GM23338 (cell line): ENCODE measurements at regions not wholly inside any gene's neighbourhood (a gene's known extent, or its start where the extent isn't known, plus 50 kb on each side); places are given as distances from the start of the nearest gene placed in this dataset.

Experiments used
- CREB1 ChIP-seq: fragments of 250-450 bp; sonication (Bioruptor Pico); IDR thresholded peaks from 2 replicates; pipeline ENCODE4 v1.5.0; 2020; ENCODE audit warnings: low read depth, mild to moderate bottlenecking, moderate library complexity
- EZH2 ChIP-seq: fragments of 200-600 bp; sonication (generic); IDR thresholded peaks from one replicate; pipeline ENCODE4 v1.8.0; 2017; ENCODE audit warnings: antibody characterized with exemption, mild to moderate bottlenecking, low read depth; ENCODE audit not compliant: unreplicated experiment
- EZH2phosphoT487 ChIP-seq: fragments of 200-600 bp; sonication (generic); IDR thresholded peaks from one replicate; pipeline ENCODE4 v1.8.1; 2018; ENCODE audit warnings: antibody characterized with exemption; ENCODE audit not compliant: unreplicated experiment
- POLR2AphosphoS5 ChIP-seq: IDR thresholded peaks from 2 replicates; pipeline ENCODE4 v1.6.1; 2016; ENCODE audit warnings: antibody characterized with exemption, low read depth
- TF ChIP-seq, protein P1 (sequence below): IDR thresholded peaks from one replicate; pipeline ENCODE4 v1.6.1; 2018; ENCODE audit warnings: antibody characterized with exemption; ENCODE audit not compliant: unreplicated experiment
- TF ChIP-seq, protein P2 (sequence below), 2 experiments: fragments of 200-600 bp in 1 of 2; sonication (generic) in 1 of 2; conservative IDR thresholded peaks; 2 replicates each; pipeline versions ENCODE4 v1.5.1 to v1.6.1; 2016 to 2017; ENCODE audit warnings: antibody characterized with exemption in 2 of 2, low read depth in 2 of 2, mild to moderate bottlenecking in 2 of 2, moderate library complexity in 1 of 2

DNA sequence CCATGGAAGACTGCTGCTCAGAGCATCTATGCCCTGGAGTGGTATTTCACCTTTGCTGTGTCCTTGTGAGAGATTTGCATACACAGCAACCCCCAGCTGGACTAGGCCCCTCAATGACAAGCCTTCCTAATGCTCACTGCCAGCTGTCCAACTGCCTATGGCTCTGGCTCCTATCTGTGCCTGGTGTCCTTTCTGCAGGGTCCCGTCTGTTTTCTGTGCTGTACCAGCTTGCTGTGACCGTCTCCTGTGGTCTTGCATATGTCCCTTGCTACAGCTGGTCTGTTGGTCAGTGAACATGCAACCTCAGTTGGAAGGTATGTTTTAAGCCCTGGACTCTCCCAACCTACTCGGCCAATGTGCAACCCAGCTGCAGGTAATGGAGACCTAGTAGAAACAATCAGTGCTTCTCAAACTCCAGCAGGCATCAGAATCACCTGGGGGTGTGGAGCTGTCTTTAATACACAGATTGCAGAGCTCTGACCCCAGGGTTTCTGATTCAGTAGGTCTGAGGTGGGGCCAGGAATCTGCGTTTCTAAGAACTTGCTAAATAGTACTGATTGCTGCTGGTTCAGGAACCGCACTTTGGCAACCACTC, 306.4 kb upstream of the ZNF32 start:
- TF ChIP-seq, protein P1, sequence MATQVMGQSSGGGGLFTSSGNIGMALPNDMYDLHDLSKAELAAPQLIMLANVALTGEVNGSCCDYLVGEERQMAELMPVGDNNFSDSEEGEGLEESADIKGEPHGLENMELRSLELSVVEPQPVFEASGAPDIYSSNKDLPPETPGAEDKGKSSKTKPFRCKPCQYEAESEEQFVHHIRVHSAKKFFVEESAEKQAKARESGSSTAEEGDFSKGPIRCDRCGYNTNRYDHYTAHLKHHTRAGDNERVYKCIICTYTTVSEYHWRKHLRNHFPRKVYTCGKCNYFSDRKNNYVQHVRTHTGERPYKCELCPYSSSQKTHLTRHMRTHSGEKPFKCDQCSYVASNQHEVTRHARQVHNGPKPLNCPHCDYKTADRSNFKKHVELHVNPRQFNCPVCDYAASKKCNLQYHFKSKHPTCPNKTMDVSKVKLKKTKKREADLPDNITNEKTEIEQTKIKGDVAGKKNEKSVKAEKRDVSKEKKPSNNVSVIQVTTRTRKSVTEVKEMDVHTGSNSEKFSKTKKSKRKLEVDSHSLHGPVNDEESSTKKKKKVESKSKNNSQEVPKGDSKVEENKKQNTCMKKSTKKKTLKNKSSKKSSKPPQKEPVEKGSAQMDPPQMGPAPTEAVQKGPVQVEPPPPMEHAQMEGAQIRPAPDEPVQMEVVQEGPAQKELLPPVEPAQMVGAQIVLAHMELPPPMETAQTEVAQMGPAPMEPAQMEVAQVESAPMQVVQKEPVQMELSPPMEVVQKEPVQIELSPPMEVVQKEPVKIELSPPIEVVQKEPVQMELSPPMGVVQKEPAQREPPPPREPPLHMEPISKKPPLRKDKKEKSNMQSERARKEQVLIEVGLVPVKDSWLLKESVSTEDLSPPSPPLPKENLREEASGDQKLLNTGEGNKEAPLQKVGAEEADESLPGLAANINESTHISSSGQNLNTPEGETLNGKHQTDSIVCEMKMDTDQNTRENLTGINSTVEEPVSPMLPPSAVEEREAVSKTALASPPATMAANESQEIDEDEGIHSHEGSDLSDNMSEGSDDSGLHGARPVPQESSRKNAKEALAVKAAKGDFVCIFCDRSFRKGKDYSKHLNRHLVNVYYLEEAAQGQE = no peak
- TF ChIP-seq, protein P2, sequence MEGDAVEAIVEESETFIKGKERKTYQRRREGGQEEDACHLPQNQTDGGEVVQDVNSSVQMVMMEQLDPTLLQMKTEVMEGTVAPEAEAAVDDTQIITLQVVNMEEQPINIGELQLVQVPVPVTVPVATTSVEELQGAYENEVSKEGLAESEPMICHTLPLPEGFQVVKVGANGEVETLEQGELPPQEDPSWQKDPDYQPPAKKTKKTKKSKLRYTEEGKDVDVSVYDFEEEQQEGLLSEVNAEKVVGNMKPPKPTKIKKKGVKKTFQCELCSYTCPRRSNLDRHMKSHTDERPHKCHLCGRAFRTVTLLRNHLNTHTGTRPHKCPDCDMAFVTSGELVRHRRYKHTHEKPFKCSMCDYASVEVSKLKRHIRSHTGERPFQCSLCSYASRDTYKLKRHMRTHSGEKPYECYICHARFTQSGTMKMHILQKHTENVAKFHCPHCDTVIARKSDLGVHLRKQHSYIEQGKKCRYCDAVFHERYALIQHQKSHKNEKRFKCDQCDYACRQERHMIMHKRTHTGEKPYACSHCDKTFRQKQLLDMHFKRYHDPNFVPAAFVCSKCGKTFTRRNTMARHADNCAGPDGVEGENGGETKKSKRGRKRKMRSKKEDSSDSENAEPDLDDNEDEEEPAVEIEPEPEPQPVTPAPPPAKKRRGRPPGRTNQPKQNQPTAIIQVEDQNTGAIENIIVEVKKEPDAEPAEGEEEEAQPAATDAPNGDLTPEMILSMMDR (conservative IDR thresholded peaks at IDR 0.05; ENCODE audit: low read depth in 2 of 2) = no peak
- TF ChIP-seq EZH2phosphoT487 = no peak
- no peak for TF ChIP-seq EZH2
- TF ChIP-seq CREB1 = no peak
- no peak for TF ChIP-seq POLR2AphosphoS5
